Hematopoietic multipotent progenitor cell treated with erythropoietin and hydrocortisone succinate and interleukin-3 and kit ligand, for 6 days (in vitro differentiated cells): ENCODE measurements at regions not wholly inside any gene's neighbourhood (a gene's known extent, or its start where the extent isn't known, plus 50 kb on each side); places are given as distances from the start of the nearest gene placed in this dataset.
"Not testable (repeated sequence)": the region's sequence is repeated elsewhere in the genome, so short reads cannot be mapped to it uniquely, and the experiment has no call there.

Source experiments
- DNase-seq: peaks from one replicate; pipeline ENCODE4 v3.0.0-alpha.2; 2015

DNA sequence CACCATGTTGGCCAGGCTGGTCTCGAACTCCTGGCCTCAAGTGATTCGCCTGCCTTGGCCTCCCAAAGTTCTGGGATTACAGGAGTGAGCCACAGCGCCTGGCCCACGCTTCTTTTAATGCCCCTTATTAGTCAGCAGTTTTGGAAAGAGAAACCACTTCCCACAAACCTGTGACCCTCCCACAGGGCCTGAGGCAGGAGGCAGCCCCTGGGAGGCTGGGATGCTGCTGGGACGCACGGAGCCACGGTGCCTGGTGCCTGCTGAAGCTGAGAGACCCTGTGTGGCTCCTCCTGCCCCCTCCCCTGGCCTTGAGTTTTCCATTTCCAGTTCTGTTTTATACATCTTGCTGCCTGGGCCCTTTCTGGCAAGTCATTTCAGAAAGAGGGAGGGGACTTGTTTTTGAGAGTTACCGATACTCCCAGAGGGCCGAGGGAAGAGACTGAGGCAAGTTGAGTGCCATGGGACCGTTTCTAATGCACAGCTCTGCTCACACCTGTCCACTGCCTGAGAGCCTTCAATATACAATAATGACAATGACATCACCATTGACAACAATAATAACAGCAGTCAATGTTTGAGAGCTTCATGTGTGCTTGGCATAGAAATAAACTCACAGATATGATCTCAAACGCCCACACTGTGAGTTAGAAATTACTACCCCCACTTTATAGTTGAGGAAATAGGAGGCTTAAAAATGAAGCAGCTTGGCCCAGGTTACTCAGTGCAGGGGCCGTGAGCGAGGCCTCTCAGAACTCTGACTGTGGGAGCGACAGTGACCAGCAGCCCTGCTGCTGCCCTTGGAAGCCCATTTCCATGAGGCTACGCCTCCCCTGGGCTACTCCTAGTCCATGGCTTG lies 78.1 kb upstream of the YWHAQ start:
- no peak for DNase-seq

DNA sequence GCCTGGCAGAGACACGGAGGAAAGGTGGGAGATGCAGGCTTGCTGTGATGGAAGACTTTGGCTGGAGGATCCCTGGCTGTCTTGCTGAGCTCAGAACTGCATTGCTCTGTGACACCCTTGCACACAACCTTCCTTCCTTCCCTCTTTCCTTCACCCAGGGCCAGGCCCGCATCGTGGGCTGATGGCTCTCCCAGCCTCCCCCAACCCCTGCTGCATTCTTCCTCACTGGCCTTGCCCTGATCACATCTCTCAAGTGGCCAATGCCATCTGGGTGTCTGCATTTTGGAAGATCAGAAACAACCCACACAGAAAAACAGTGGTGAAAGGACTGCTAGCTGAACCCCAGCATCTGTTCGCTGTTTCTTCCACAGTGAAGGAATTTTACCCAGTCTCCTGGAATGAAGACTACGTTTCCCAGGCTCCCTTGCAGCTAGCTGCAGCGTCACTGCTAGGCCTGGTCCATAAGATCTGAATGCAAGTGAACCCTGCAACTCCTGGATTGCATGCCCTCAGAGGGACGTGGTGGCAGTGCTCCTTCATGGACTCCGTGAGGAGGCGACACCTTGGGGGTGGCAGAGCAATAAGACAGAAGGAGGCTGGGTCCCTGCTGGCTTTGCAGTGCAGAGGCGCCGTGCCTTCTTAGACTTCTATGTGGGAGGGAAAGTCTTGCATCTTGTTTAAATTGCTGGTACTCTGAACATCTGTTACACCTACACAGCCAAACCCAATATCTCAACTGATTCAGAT lies 78.9 kb upstream of the YWHAQ start:
- no peak for DNase-seq

DNA sequence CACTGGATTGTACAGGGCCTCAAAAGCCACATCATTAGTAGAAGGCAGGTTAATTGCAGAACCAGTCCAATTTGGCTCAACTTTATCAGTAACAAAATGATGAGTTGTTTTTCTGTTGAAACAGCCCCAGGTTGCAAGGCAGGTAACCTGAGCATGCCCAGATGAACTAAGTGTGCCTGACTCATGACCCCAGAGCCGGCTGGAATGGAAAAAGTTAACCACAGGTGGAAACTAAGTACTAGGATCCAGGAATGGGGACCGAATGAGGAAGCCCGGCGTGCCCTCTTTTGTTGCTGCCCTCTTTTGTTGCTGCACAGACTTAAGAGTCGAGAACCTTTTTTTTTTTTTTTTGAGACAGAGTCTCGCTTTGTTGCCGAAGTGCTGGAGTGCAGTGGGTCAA lies 79.5 kb upstream of the YWHAQ start:
- DNase-seq = no peak

DNA sequence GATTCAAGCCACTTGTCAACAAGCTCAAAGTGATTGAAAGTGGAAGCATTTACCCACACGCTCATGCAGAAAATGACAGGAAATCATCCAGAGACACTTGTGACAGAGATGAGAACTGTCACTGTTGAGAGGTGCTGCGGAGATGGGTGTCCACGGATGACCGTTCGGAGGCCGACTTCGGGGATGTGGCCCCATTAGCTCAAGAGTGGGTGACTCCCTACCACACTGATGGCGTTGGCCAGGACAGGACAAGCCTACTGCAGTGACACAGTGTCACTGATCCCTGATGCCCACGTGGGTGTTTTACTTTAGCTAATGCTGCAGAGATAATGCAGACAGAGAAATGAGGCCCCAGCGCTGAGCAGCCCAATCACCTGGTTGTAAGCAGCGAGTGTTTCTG lies 81.5 kb upstream of the YWHAQ start:
- no peak for DNase-seq

DNA sequence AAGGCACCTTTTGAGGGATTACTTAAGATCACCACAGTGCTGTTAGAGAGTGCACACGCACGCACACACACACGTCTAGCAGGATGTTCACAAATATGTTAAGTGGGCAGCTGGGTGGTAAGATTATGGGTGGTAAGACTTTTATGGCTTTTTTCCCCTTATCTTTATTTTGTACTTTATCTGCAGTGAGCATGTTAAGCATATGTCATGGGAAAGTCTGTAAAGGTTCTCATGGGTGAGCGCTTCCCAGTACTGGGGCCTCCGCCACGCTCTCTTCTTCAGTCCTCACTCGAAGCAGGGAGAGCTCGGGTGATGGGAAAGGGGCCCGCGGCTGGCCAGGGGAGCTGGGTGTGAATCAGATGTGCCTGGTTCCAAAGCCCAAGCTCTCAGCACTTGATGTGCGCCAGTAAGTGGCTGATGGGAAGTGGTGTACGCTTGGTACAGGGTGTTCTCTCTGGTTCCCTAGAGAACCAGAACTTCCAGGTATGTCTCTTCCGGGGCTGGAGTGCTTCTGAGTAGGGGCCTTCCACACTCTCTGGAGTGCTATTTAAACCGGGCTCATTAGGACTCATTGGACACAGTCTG lies 83.9 kb upstream of the YWHAQ start:
- DNase-seq = peak; percentile 83

DNA sequence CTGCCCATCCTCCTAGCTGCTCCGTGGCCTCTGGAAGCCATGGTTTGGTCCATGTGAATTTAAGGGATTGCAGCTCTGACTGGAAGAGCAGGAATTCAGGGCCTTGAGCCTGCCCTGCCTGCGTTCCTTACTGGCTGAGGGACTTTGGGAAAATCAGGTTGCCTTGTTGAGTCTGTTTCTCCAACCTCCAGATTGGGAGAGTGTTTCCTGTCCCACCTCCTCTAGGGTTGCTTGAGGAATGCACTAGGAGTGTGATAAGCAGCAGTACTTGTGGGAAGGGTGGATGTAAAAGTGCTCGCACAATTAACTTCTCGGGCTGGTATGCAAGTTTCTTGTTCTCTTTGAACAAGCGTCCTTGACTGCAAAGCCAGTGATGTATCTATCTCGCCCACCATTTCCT lies 84.4 kb upstream of the YWHAQ start:
- DNase-seq = no peak

DNA sequence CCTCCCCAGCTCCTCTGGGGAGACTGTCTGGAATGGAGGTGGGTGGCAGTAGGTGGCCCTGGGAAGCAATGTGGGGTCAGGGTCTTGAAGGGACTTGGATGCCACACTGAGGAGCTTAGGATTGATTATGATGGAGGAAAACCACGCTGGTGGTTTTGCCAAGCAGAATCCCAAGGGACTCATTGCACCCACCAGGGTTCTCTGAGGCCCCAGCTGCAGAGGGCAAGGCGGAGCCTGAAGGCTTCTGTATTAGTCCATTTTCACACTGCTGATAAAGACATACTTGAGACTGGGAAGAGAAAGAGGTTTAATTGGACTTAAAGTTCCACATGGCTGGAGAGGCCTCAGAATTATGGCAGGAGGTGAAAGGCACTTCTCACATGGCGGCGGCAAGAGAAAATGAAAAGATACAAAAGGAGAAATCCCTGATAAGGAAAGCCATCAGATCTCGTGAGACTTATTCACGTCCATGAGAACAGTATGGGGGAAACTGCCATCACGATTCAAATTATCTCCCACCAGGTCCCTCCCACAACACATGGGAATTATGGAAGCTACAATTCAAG lies 87.2 kb upstream of the YWHAQ start:
- no peak for DNase-seq

DNA sequence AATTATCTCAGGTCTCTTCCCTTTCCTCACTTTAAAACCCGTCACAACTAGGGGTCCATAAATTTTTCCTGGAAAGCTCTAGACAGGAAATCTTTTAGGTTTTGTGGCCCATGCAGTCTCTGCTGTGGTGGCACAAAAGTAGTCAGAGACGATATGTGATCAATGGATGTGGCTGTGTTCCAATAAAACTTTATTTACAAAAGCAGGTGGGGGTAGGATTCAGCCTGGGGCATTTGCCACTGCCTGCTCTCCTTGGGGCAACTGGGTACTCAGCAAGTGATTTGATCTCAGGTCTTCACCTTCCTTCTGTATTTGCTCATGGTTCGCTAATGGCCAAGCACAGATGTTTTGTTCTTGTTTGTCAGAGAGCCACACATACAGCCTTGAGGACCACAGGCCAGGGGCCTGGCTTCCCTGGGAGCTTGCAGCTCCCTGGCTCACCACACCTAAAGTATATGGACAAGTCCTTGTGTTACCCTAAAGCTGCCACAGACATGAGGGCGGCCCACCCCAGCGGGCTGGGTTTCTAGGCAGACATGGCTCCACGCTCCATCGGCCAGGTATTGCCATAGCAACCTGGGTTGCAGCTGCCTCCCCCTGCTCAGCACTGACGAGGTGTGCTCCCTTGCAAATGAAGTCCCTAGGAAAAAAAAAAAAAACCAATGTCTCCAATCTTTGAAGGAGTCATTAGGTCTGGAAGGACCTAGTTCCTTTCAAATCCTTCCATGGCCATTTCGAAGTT lies 89.7 kb upstream of the YWHAQ start:
- DNase-seq = no peak

DNA sequence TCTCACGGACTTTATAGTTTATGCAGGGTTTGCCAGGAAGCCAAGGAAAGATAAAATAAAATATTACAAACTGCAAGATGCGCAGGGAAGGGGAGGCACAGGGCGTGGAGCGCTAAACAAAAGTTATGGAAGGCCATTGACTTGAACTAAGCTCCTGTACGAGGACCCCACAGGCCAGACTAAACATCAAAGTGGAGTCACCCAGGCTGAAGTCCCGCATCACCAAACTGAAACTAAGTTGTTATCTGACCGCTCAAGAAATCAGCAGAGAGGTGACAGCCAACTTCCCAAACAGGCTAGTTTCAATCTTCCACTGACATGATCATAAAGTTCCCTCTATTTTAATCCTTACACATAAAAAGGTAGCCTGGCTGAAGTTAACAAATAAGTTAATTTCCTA lies 90.5 kb upstream of the YWHAQ start:
- no peak for DNase-seq

DNA sequence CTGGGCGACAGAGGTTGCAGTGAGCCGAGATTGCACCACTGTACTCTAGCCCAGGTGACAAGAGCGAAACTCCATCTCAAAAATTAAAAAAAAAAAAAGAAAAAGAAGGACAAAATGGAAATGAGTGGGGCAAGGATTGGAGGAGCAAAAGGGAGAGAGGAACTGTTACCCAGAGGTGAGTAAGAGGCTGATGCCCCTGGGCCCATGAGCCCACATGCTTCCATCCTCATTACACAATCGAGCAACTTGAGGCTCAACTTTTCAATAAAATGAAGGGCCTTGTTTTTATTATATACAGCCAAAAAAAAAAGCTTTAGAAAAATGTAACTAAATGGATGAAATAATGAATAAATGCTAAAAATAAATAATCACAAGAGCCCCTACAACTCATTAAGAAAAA lies 91.7 kb upstream of the YWHAQ start:
- no peak for DNase-seq

DNA sequence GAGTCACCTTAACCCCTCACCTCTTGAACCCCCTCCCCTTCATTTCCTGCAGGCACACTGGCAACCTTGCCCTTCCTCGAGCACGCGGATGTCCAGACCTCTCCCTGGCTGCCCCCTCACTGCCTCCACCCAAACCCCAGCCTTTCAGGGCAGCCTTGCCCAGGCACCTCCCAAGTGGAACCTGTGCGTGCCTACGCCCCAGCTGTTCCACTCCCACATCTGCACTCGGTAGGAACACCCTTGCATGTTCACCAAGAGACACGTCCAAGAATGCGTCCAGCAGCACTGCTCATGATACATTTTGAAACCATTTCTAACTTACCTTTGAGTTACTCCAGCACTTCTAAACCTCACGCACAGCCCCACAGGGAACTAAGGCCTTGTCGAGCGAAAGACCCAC lies 93.8 kb upstream of the YWHAQ start:
- no peak for DNase-seq

DNA sequence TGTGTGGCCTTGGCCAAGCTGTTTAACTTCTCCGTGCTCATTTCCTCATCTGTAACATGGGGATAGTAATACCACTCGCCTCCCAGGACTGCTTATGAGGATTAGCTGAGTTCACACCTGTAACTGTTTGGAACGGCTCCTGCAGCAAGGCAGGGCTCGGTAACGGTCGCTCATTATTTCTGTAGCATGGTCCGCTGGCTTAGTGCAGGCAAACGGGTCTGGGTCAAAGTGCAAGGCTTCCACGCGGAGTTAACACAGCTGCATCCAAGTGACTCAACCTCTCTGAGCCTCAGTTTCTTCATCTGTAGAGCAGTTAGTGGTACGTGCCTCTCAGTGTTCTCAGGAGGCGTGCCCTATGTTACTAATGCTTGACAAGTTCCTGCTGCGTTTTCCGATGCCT lies 94.3 kb upstream of the YWHAQ start:
- DNase-seq = no peak

DNA sequence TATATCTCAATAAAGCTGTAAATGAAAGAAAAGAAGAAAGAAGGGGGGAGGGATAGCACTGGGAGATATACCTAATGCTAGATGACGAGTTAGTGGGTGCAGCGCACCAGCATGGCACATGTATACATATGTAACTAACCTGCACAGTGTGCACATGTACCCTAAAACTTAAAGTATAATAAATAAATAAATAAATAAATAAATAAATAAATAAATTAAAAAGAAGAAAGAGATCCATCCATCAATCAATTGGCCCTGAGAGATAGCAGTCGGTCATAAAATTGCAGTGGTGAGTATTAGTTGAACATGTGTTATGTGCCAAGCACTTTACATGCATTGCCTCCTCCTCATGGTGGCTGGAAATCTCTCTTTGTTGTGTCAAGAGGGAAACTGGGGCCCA lies 95.2 kb upstream of the YWHAQ start:
- not testable (repeated sequence) for DNase-seq

DNA sequence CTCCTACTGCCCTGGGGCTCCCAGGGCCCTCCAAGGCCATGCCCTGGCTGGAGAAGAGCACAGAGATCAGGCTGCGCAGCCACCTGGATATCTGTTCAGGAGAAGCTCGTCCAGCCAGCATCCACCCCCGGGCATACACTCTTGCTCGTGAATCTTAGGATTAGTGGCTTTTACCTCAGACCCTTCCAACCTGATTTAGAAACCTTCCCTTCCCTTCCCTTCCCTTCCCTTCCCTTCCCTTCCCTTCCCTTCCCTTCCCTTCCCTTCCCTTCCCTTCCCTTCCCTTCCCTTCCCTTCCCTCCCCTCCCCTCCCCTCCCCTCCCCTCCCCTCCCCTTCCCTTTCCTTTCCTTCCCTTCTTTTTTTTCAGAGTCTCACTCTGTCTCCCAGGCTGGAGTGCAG lies 99.7 kb upstream of the YWHAQ start:
- not testable (repeated sequence) for DNase-seq

DNA sequence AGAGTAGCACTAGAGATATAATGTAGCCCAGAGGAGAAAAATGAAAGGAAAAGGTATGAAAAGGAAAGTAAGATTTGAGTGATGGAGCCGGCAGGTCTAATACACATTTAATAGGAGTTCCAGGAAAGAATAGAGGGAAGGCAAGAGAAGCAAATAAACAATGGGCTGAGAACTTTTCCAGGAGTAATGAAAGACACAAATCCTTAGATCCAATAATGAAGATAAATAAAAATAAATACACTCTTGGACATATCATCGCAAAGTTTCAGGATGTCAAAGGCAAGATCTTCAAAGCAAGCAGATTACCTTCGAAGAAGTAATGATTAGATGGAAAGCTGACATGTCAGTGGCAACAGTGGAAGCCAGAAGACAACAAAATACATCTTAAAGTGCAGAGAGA lies 102.0 kb upstream of the YWHAQ start:
- no peak for DNase-seq

DNA sequence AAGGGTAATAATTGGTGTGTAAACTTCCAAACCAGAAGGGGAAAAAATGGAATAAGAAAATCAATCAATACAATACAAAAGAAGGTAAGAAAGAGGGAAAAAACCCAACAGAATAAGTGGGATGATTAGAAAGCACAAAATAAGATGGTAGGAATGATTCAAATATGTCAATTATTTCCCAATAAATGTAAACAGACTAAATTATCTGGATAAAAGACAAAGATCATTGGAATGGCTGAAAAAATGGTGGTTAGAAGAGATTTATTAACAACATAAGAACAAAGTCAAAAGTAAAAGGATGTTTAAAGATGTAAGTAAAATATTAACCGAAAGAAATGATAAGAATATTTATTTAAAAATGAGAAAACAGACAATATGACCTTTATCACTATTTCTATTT lies 103.5 kb upstream of the YWHAQ start:
- no peak for DNase-seq

DNA sequence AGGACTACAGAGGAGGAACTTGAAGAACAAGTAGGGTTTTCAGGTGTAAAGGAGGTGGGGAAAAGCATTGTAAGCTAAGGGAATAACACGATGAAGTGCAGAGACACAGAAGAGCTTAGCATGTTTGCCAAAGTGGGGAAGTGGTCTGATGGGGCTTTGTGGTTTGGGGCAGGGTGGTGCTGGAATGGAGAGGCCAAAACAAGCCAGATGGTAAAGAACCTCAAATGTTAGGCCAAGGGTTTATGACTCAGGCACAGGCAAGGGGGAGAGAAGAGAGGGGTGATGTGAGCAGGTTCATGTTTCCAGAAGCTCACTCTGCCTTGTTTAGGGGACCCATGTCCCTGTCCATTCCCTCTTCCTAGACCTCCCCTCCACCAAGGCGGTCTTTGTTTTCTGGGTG lies 104.5 kb upstream of the YWHAQ start:
- DNase-seq = peak; percentile 30

DNA sequence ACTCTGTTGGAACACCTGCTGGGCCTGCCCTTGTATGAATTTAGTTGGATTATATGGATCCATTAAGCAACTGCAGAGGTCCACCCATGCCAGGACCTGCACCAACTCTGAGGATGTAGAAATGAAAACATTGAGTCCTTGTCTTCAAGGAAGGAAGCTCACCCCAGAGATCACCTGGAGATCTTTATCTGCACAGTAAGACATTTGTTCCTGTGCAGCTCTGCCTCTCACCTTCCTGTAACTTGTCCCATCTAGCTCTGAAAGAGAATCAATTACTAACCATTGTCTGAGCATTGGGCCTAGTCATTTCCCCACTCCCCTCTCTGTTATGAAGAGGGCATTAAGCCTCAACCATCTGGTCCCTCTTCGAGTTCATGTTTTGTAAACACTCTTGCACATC lies 105.2 kb upstream of the YWHAQ start:
- no peak for DNase-seq

DNA sequence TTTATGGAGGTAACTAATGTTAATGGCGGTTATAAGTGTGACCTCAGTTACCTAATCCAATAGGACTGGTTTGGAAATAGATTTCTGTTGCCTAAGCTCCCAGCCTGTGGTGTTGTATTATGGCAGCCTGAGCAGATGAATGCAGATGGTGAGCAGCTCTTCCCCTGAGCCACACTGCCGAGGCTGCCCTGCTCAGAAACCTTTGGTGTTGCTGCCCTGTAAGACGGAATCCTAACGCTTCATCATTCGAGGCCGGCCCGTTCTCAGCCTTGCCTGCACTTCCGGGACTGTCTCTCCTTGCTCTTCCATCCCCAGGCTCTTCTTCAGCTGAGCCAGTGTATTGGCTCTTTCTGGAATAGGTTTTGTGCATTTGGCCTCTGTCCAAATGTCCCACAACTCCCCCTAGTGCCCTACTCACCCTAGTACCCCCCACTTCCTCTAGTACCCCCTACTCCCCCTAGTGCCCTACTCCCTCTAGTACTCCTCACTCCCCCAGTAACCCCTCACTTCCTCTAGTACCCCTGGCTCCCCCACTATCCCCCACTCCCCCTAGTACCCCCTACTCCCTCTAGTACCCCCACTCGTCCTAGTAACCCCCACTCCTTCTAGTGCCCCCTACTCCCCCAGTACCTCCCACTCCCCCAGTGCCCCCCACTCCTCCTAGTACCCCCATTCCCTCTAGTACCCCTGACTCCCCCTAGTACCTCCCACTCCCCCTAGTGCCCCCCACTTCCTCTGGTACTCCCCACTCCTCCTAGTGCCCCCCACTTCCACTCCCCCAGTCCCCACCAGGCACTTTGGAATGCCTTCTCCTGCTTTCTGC lies 106.0 kb upstream of the TAF1B start:
- DNase-seq = peak; percentile 53

DNA sequence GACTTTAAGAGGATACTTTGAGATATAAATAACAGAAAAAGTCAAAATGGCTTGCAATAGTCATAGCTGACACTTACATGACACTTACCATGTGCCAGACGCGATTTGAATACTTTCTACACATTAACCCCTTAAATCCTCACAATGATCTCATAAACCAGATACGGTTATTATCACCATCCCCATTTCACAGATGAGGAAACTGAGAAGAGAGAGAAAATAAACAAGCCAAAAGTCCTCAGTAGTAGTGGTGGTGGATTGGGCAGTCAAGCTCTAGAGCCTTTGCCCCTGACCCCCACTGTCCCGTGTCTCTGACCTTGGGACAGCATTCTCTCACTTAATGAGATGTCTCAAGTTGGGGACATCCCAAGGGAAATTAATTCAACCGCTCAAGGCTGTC lies 105.2 kb upstream of the TAF1B start:
- DNase-seq = no peak

DNA sequence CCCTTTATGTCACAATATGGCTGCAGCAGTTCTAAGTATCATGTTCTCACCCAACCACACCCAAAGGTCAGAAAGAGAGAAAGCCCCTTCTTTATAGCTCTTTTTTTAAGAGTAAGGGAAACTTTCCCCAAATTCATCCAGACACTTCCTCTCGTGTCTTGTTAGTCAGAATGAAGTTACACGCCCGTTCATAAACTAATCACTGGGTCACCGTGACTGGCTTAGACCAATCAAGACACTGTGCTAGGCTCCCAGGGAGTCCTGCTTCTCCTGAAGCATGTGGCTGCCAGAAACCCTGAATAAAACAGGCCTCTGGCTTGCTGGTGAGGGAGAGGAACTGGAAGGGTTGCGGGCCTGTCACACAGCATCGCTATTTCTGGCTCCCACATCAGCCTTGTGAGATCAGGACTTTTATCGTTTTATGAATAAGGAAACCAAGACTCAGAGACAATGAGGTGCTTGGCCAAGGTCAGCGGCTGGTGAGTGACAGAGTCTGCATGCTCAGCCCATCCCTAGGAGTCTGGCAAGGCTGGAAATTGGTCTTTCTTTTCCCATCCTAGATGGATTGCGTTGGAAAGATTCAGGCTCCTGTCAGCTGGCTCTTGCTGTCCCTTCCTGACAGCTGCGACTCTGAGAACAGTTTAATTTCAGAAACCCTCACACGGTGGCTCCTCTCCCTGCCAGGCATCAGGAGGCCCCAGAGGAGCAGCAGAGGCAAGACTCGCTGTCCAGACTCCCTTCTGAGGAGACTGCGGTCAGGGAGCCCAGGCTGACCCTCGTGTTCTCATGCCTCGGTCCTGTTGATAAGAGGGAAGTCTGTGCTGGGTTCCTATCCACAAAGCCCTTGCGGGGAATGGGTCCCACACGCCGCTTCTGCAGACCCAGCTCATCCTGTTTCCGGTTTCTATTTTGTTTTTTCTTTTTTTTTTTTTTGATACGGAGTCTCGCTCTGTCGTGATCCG lies 104.5 kb upstream of the TAF1B start:
- peak; percentile 26 for DNase-seq
